Astrocyte of the cerebellum (primary cell): ENCODE measurements at regions not wholly inside any gene's neighbourhood (a gene's known extent, or its start where the extent isn't known, plus 50 kb on each side); places are given as distances from the start of the nearest gene placed in this dataset.

Source experiments
- DNase-seq: peaks from one replicate; pipeline ENCODE4 v3.0.0-alpha.2; 2011; ENCODE audit warnings: low read depth
- H3K4me3 ChIP-seq: 2 replicates; pipeline ENCODE4 v1.5.1; 2011; ENCODE audit warnings: mild to moderate bottlenecking, low read depth, low read length, moderate library complexity
- in situ Hi-C: cut with HindIII; loops from 2 replicates; pipeline ENCODE4 v1.10.0; 2017; ENCODE audit warnings: low sequenced_read_pairs
- TF ChIP-seq, protein P1 (sequence below): IDR thresholded peaks from 2 replicates; pipeline ENCODE4 v1.5.1; 2012; ENCODE audit warnings: low read length, low read depth, moderate library complexity, mild to moderate bottlenecking; ENCODE audit errors: missing control alignments

- TF ChIP-seq, protein P1, sequence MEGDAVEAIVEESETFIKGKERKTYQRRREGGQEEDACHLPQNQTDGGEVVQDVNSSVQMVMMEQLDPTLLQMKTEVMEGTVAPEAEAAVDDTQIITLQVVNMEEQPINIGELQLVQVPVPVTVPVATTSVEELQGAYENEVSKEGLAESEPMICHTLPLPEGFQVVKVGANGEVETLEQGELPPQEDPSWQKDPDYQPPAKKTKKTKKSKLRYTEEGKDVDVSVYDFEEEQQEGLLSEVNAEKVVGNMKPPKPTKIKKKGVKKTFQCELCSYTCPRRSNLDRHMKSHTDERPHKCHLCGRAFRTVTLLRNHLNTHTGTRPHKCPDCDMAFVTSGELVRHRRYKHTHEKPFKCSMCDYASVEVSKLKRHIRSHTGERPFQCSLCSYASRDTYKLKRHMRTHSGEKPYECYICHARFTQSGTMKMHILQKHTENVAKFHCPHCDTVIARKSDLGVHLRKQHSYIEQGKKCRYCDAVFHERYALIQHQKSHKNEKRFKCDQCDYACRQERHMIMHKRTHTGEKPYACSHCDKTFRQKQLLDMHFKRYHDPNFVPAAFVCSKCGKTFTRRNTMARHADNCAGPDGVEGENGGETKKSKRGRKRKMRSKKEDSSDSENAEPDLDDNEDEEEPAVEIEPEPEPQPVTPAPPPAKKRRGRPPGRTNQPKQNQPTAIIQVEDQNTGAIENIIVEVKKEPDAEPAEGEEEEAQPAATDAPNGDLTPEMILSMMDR = no peak
- DNase-seq = no peak
- no peak overlapping the region for H3K4me3 ChIP-seq
- in situ Hi-C loops = no loop called here
Measured at GRCh38 chr5:35316611-35317274, 86.5 kb upstream of the PRLR start.

GRCh38 chr5:35313291-35313690 is 83.0 kb upstream of the PRLR start:
- TF ChIP-seq, protein P1 = no peak
- peak; percentile 41 for DNase-seq

DNA sequence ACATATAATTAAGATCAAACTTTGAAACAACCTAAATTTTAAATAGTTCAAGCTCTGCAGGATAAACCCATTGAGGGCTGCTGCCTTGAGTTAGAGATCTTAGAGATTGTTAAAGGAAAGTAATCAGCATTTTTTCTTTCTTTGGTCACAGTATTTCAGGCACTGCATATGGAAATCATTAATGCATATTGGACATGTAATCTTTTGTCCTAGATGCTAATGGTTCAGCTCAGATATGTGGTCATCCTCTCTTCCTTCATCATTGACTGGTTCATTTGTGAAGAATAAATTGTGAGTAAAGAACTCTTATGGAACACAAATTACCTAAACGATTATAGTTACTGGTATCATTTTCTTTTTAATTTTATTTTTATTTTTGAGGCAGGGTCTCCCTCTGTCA is 82.0 kb upstream of the PRLR start:
- no peak overlapping the region for H3K4me3 ChIP-seq
- no peak for DNase-seq
- TF ChIP-seq, protein P1 = no peak
- in situ Hi-C loops = no loop called here

More at GRCh38 chr5:35313291-35313690, 83.0 kb upstream of the PRLR start:
- in situ Hi-C loops = no loop called here
- no peak overlapping the region for H3K4me3 ChIP-seq

- in situ Hi-C loops = no loop called here
- TF ChIP-seq, protein P1 = no peak
- no peak for DNase-seq
- H3K4me3 ChIP-seq = no peak overlapping the region
Measured at GRCh38 chr5:35309365-35310130, 79.3 kb upstream of the PRLR start.

DNA sequence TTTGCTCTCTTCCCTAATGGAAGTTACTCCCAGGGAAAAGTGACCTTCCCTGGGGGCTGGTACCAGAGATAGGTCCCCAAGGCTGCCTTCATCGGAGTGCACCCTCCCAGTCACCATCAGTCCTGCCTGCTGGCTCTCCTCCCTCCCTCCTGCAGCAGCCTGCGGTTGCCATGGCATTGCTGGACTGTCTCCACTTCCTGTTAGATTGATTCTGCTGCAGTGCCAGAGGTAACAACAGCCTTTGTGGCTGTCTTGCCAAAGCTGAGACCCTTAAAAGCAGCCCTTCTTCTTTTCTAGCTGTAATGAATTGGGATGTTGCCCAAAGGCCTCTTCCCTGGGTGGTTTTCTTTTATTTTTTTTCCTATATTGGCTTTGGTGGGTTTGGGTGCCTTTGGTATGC is 78.1 kb upstream of the PRLR start:
- in situ Hi-C loops = no loop called here
- no peak for DNase-seq
- TF ChIP-seq, protein P1 = no peak
- no peak overlapping the region for H3K4me3 ChIP-seq

DNA sequence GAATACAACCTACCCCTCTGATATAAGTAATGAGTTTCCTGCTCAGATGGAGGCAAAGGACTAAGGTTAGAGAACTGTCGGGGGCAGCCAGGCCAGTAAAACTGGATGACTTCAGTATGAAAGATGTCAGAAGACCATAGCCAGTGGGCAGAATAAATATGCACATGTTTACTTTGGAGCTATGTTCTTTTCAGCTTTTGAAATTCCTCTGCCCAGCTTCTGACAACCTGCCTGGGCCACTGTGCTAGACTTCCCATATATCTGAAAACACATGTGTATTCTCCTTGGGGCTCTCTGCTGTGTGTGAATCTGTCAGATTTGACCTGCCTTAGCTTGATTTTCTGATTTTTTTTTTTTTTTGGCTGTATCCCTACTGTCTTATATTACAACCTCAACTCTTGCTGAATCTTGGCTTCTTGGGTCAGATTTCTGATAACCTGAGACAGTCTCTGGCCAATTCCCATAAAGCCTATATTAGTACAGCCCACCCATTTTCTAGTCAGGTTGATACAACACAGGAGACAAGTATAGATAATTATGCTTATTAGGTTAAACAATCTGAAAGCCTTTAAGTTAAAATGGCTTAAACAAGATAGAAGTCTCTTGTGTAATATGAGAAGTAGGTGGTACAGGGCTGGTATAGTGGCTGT is 76.6 kb upstream of the PRLR start:
- in situ Hi-C loops = no loop called here
- no peak for DNase-seq
- H3K4me3 ChIP-seq = no peak overlapping the region
- TF ChIP-seq, protein P1 = no peak
